GM12865 (cell line): ENCODE measurements at regions not wholly inside any gene's neighbourhood (a gene's known extent, or its start where the extent isn't known, plus 50 kb on each side); places are given as distances from the start of the nearest gene placed in this dataset.
"Not testable (repeated sequence)": the region's sequence is repeated elsewhere in the genome, so short reads cannot be mapped to it uniquely, and the experiment has no call there.

Experiments used
- DNase-seq: peaks from one replicate; pipeline ENCODE4 v3.0.0; 2010; ENCODE audit warnings: low read depth
- H3K4me3 ChIP-seq: 2 replicates; pipeline ENCODE4 v1.5.1; 2011; ENCODE audit warnings: mild to moderate bottlenecking, low read depth, low read length, control low read depth
- TF ChIP-seq, protein P1 (sequence below): IDR thresholded peaks from 2 replicates; pipeline ENCODE4 v1.5.1; 2011; ENCODE audit warnings: low read length, control low read depth, low read depth, inconsistent platforms; ENCODE audit not compliant: insufficient read depth; ENCODE audit errors: missing control alignments

GRCh38 chr13:23050126-23050525 lies 130.7 kb upstream of the SGCG start:
- no peak overlapping the region for H3K4me3 ChIP-seq
- DNase-seq: no peak
- TF ChIP-seq, protein P1, sequence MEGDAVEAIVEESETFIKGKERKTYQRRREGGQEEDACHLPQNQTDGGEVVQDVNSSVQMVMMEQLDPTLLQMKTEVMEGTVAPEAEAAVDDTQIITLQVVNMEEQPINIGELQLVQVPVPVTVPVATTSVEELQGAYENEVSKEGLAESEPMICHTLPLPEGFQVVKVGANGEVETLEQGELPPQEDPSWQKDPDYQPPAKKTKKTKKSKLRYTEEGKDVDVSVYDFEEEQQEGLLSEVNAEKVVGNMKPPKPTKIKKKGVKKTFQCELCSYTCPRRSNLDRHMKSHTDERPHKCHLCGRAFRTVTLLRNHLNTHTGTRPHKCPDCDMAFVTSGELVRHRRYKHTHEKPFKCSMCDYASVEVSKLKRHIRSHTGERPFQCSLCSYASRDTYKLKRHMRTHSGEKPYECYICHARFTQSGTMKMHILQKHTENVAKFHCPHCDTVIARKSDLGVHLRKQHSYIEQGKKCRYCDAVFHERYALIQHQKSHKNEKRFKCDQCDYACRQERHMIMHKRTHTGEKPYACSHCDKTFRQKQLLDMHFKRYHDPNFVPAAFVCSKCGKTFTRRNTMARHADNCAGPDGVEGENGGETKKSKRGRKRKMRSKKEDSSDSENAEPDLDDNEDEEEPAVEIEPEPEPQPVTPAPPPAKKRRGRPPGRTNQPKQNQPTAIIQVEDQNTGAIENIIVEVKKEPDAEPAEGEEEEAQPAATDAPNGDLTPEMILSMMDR: no peak

- DNase-seq, H3K4me3 ChIP-seq: not testable (repeated sequence)
Measured at GRCh38 chr13:23053711-23054110, 127.1 kb upstream of the SGCG start.

DNA sequence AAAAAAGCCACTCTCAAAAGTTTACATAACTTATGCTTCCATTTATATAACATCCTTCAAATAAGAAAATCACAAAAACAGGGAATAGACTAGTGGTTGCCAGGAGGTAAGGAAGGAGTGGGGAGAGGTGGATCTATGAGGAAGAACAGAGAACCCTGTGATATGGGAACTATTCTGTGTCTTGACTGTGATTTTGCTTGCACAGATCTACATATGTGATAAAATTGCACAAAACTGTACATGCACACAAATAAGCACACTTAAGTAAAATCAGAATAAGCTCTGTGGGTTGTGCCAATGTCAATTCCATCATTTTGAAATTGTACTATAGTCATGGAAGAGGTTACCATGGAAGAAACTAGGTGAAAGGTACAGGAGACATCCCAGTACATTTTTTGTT lies 121.6 kb upstream of the SGCG start:
- TF ChIP-seq, protein P1: no peak
- no peak for DNase-seq
- H3K4me3 ChIP-seq: no peak overlapping the region

DNA sequence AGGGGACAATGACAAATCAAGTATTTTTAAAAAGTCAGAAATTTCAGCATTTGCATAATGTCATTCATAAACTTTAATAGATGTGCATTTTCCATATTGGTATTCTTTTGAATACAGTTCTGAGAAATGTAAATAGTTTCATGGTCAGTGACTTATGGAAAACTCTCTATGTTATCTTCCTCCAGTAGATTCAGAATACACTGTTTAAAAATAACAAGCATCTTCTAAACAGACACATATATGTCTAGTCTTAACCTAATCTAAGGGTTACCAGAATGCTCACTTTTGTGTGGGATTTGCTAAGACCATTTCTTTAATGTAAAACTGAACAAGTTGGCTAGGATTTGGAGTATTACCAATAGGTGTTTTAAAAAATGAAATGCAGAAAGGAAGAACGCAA lies 119.8 kb upstream of the SGCG start:
- TF ChIP-seq, protein P1: no peak
- no peak for DNase-seq
- no peak overlapping the region for H3K4me3 ChIP-seq

DNA sequence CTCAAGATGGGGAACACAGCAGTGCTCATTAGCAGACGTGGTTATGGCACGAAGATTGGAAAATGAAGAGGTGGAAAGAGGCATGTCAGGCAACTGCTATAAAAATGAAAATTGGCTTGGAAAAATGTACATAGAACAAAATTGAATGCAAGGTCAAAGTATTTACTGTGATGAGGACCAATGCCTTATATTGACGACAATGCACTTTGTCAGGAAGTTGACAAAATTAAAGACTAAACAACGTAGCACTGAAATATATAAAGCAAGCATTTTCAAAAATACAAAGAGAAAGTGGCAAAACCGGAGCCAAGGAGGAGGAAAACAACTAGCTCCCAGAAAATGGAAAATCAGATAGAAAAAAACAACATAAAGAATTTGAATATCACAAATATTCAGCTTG lies 113.7 kb upstream of the SGCG start:
- no peak for DNase-seq
- H3K4me3 ChIP-seq: no peak overlapping the region
- TF ChIP-seq, protein P1: no peak

DNA sequence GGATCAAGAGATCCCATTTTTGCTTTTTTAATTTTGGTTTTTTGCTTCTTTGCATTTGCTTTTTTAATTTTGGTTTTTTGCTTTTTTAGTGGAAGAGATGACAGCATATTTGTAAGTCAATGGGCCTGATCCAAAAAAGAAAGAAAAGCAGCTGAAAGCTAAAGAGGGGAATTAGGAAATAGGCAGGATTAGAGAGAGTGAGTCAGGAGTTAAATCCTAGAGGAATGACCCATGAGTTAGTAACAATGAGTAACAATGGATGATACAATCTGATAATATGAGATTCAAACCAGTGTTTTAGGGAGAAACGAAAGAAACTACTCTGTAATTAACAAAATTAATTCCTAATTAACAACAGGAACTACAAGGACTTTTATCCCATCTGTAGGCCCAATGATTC lies 111.2 kb upstream of the SGCG start:
- TF ChIP-seq, protein P1: no peak
- H3K4me3 ChIP-seq: no peak overlapping the region
- no peak for DNase-seq

- TF ChIP-seq, protein P1: no peak
- H3K4me3 ChIP-seq: no peak overlapping the region; the same call in 1 of the 2 replicates
- DNase-seq: no peak
Measured at GRCh38 chr13:23074075-23074828, 106.5 kb upstream of the SGCG start.

GRCh38 chr13:23081220-23081619 lies 99.6 kb upstream of the SGCG start:
- no peak overlapping the region for H3K4me3 ChIP-seq
- no peak for DNase-seq
- TF ChIP-seq, protein P1: no peak
